ENCODE measurements at regions not wholly inside any gene's neighbourhood (a gene's known extent, or its start where the extent isn't known, plus 50 kb on each side); places are given as distances from the start of the nearest gene placed in this dataset.

GRCh38 chr9:86893811-86894490 is 53.4 kb downstream of the GAS1 start:
- no peak for TF ChIP-seq CTCF (IDR thresholded peaks at IDR 0.05)
- H3K9me3 ChIP-seq = no peaks in the 10 kb centered on the region
- DNase-seq = no peak
- H3K4me1 ChIP-seq (ENCODE audit: low read depth) = no peaks in the 10 kb centered on the region
- H3K36me3 ChIP-seq (ENCODE audit: low read depth) = no peaks in the 10 kb centered on the region
- intact Hi-C loops (cut with DNase I, micrococcal nuclease) = no loop called here
- no peak for ATAC-seq
- no peak overlapping the region for H3K4me3 ChIP-seq

- Histone ChIP-seq H3K4me3 (no peak overlapping the region), H3K4me1 (ENCODE audit: low read depth) (no peaks in the 10 kb centered on the region), H3K36me3 (ENCODE audit: low read depth) (no peaks in the 10 kb centered on the region), H3K9me3 (no peaks in the 10 kb centered on the region)
- intact Hi-C loops (cut with DNase I, micrococcal nuclease) = no loop called here
- TF ChIP-seq CTCF (IDR thresholded peaks at IDR 0.05) = no peak
- ATAC-seq (no peak), DNase-seq (no peak)
Measured at GRCh38 chr9:86892576-86892975, 54.7 kb downstream of the GAS1 start.

- no peaks in the 10 kb centered on the region for H3K4me1 ChIP-seq (ENCODE audit: low read depth)
- H3K36me3 ChIP-seq (ENCODE audit: low read depth) = no peaks in the 10 kb centered on the region
- no peaks in the 10 kb centered on the region for H3K9me3 ChIP-seq
- no peak for DNase-seq
- no peak overlapping the region for H3K4me3 ChIP-seq
- no peak for TF ChIP-seq CTCF (IDR thresholded peaks at IDR 0.05)
- ATAC-seq = no peak
- intact Hi-C loops (cut with DNase I, micrococcal nuclease) = no loop called here
Measured at GRCh38 chr9:86891886-86892437, 55.3 kb downstream of the GAS1 start.

- Histone ChIP-seq H3K9me3 (no peaks in the 10 kb centered on the region), H3K4me1 (ENCODE audit: low read depth) (no peaks in the 10 kb centered on the region), H3K4me3 (no peak overlapping the region), H3K36me3 (ENCODE audit: low read depth) (no peaks in the 10 kb centered on the region)
- intact Hi-C loops (cut with DNase I, micrococcal nuclease) = no loop called here
- DNase-seq = no peak
- TF ChIP-seq CTCF (IDR thresholded peaks at IDR 0.05) = no peak
- no peak for ATAC-seq
Measured at GRCh38 chr9:86891091-86891490, 56.2 kb downstream of the GAS1 start.

GRCh38 chr9:86885232-86885631 is 62.1 kb downstream of the GAS1 start:
- intact Hi-C loops (cut with DNase I, micrococcal nuclease) = no loop called here
- no peaks in the 10 kb centered on the region for H3K36me3 ChIP-seq (ENCODE audit: low read depth)
- no peak for ATAC-seq
- no peak for TF ChIP-seq CTCF (IDR thresholded peaks at IDR 0.05)
- no peaks in the 10 kb centered on the region for H3K4me1 ChIP-seq (ENCODE audit: low read depth)
- H3K9me3 ChIP-seq = no peaks in the 10 kb centered on the region
- no peak for DNase-seq
- no peak overlapping the region for H3K4me3 ChIP-seq
